GM12874 (cell line): ENCODE measurements at regions not wholly inside any gene's neighbourhood (a gene's known extent, or its start where the extent isn't known, plus 50 kb on each side); places are given as distances from the start of the nearest gene placed in this dataset.

Experiments used
- CTCF ChIP-seq: IDR thresholded peaks from 2 replicates; pipeline ENCODE4 v1.5.1; 2011; ENCODE audit warnings: low read depth, mild to moderate bottlenecking, control low read depth, low read length, moderate library complexity; ENCODE audit not compliant: insufficient read depth

- TF ChIP-seq CTCF: no peak
These were observed 185.0 kb upstream of the NRXN3 start for GRCh38 chr14:77985211-77985615.

DNA sequence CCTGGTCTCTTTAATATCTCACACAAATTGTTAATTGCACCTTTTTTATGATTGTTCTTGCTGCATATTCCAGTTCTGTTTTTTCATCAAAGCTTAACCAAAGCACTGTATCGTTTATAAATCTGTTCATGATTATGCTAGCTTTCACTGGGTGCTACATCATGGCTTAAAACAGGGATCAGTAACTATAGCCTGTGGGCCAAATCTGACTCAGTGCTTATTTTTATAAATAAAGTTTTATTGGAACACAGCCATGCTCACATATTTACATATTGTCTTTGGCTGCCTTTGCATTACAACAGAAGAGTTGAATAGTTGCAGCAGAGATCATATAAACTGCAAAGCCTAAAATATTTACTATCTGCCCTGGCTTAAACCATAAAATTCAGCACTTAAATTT lies 183.4 kb upstream of the NRXN3 start:
- no peak for TF ChIP-seq CTCF

DNA sequence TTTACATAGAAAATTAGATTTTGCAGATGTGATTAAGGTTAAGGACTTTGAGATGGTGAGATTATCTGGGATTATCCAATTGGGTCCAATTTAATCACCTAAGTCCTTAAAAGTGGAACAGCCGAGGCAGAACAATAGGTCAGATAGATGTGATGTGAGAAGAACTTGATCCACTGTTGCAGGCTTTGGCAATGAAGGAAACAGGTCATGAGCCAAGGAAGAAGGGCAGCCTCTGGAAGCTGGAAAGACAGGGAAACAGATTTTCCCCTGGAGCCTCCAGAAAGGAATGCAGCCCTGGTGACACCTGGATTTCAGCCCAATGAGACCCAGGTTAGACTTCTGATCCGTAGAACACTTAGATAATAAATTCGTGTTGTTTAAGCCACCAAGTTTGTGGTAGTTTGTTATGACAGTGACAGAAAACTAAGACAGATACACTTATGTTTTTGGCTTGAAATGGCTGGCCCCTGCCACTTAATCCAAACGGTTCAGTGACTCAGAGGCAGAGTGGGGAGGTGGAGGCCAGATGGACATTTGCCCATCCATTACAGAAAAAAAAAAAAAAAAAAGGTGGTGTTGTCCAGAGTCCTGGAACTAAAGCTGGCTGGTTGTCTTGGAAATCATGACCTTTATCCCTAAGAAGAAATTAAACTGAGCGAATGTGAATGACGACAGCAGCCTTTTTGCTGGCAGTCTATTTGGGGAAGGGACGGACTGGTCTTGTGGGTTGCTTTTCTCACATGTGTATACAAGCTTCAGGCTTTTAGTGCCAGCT lies 181.9 kb upstream of the NRXN3 start:
- no peak for TF ChIP-seq CTCF

- no peak for TF ChIP-seq CTCF
These were observed 181.2 kb upstream of the NRXN3 start for GRCh38 chr14:77988970-77989369.

GRCh38 chr14:77989441-77989991 lies 180.7 kb upstream of the NRXN3 start:
- TF ChIP-seq CTCF: no peak

- no peak for TF ChIP-seq CTCF
These were observed 179.8 kb upstream of the NRXN3 start for GRCh38 chr14:77990337-77990736.

GRCh38 chr14:77991128-77991772 lies 178.9 kb upstream of the NRXN3 start:
- peak; percentile 19; the same call in 1 of the 2 replicates for TF ChIP-seq CTCF
